Dermis blood vessel endothelial cell (primary cell): ENCODE measurements at regions not wholly inside any gene's neighbourhood (a gene's known extent, or its start where the extent isn't known, plus 50 kb on each side); places are given as distances from the start of the nearest gene placed in this dataset.
A peak's percentile ranks its signal among the peaks of the same experiment; 100 is the strongest.
"Not testable (repeated sequence)": the region's sequence is repeated elsewhere in the genome, so short reads cannot be mapped to it uniquely, and the experiment has no call there.

Experiments used
- DNase-seq: peaks from one replicate; pipeline ENCODE4 v3.0.0; 2010

DNA sequence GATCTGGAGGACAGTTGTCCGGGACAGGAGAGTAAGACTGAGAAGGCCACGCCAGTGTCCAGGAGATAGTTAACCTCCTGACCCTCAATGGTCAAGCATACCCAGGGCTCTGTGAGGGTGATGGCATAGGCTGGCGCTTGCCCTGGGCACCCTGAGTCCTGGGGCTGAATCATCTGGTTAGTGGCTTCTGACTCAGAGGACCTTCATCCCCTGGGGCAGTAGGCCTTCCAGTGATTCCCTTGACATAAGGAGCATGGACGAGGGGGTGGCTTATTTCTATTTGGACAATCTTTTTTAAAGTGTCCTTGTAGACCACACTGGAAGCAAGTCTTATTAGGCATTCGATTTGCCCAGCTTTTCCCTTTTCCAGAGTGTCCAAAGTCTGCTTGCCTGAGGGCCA is 108.4 kb upstream of the SHISA3 start:
- not testable (repeated sequence) for DNase-seq

DNA sequence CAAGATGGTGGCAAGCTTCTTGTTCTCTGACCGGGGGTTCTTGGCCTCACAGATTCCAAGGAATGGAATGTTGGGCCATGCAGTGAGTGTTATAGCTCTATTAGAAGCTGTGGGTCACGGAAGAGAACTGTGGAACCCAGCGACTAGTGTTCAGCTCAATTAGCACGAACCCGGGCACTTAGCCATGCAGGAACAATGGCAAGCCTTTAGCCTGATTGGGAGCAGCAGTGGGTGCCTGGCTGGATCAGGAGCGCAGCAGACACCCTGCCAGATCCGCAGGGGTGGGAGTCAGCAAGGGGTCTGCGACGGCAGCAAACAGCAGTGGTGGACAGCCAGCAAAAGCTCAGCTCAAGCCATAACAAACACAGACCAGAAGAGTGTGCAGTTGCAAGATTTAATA is 105.1 kb upstream of the SHISA3 start:
- not testable (repeated sequence) for DNase-seq

DNA sequence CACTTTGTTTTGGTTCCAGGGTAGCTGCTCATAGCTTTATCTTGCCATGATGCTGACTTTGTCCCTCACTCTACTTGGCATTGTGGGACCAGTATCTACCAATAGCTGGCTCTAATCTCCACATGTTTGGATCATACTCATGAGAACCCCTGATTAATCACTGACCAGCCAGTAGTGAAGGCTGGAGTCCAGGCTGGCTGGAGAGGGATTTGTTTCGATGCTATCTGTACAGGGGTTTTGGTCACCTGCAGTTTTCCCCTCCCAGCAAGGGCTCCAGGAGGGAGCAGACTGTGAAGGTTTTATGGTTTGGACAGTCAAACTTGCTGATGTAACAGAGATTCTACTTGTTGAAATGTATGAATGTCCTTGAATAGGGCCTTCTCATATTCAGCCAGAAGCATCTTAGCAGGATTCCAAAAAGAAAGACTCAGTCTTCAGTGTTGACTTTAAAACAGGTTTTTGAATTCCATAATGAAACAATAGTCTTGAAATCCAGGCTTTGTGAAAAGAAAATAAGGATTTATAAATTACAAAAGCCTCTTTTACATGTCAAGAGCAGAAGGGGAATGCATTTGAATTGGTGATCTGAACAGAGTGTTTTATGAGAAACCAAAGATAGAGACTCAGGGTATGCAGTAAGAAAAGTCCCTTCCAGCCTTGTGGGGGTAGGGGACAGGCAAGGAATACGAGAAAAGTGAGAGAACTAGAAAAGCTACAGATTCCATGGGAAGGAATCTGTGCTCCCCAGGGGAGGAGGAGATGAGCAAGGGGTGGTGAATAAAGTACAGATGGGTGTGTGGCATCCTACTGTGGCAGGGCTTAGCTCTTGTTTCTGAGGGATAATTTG is 103.1 kb upstream of the SHISA3 start:
- DNase-seq, result no peak

DNA sequence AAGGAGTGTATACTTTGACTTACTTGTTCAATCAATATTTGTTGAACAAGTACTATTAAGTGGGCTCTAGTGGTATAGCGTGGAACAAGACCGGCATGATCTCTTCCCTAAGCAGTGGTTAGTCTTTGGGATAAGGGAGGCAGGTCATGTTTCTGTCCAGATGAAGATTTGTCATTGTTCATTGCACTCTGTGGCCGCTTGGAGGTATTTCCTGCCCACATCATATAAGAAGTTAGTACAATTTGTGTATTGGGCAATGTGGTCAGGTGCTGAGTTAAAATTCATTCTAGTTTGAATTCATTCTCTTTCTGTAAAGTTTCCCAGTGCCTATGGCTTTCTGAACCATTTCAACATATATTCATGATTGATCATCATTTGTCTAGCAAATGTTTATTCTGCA is 101.1 kb upstream of the SHISA3 start:
- peak; percentile 15 for DNase-seq

DNA sequence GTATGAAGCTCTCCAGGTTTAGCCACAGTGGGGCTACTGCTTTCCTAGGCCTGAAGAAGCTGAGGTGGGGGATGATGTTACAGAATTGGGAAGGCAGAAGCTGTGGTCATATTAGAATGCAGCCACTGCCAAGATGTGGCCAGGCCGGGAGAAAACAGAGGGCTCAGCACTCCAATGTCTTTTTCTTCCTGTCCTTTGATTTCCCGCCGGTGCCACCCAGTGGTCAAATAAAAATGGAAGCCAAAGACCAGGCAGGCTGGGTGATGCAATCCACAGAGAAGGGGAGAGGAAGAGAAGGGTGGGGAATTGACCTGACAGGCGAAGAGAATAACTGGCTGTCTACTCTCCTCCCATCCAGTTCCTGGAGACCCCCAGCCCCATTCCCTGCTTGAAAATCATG is 94.9 kb upstream of the SHISA3 start:
- DNase-seq, result peak; percentile 19

DNA sequence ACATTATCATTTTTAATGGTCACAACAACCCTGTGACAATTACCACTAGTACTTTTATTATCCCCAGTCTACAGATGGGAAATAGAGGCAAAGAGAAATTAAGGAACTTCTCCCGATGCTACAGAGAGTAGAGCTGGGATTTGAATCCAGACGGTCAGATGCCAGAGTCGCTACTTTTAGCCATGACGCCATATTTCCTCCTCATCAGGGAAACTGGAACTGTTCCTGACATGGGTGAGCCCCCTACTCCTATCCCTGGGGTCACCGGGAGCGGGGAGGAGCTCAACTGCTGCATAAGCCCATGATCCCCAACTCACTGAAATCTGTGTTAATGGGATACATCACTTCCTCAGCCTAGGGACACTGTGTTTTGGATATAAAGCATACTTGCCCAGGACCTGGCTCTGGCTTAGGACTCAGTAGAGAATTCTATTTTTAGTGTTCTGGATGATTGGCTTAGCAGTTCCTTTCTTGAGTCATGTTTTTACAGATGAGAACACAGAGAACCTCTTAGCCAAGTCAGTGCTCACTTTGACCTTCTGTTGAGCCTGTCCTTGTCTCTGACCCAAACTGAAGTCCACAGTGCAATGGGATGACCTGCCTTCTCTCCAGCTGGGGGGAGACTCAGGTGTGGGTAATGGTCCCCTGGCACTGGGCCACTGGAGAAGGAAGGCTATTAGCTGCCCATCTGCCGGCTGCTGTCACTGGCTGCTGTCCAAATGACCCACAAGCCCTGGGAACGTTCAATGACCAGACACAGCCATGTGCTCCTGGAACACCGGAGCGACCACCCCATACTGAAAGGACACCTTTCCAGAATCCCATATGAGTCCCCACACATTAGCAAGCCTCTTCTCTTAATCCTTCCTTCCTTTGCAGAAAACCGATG is 90.8 kb upstream of the SHISA3 start:
- DNase-seq, result no peak

DNA sequence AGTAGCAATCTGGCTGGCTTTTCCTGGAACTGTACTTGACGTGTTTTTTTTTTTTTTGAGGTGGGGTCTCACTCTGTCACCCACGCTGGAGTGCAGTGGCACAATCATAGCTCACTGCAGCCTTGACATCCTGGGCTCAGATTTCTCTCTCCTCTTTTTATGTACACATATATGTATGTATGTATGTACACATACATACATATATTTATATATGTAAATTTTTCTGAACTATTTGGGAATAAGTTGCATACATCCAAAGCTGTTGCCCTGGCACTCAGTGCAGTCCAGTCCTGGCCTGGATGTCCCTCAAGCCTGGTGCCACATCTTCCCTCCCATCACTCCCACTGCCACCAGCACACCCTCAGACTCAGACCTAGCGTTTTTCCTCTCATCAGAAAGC is 89.0 kb upstream of the SHISA3 start:
- no peak for DNase-seq

DNA sequence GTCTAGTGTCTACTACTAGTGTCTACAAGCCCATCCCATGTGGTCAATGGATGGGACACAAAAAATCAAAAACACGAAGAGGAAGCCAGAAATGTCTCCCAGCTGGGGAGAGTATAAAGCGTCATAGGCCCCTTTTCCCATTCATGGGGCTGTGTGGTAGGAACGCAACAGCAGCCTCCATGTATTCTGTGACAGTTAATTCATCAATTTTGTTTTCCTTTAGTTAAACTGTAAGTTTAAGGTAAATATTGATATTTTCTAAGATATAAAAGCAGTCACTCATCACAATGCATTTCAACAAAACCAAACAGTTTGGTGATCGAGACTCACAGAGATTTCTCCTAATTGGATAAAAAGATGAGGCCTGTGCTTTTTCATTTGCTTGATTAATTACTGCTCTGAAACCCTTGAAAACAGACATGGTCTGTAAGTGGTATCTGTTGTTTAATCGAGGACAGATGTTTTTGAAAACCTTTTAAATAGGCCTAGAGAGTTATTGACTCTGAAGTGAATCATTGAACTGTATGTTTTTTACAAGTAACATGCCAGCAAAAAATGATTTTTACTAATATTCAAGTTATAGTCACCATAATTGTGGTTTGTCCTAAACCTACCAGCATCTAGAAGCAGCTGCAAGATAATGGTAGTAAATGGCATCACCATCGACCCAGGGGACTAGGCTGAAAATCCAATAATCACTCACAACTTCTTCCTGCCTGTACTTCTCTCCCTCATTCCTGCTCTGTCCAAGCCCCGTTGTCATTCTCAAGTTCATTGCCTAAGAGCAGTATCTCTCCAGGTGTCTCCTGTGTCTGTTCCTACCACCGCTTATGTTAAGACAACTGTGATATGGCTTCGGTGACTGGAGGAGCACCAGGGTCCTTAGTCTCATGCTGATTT is 87.7 kb upstream of the SHISA3 start:
- DNase-seq, result no peak

DNA sequence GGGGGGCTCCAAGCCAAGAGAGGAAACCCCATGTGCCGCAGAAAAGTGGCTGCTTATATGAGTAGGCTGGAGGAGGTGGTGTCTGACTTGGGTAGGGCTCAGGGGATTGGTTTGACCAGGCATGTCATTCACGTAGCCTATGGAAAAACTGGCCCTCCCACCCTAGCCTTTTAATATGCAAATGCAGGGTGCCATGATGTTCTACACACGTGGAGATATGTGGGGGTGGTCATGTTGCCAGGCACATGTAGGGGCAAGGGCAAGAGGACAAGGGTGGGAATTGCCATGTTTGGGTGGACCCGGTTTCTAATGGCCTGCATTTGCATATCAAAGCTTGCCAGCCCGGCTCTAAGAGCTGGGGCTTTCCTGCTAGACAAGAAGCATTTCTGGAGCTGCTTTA is 86.9 kb upstream of the SHISA3 start:
- DNase-seq, result no peak

DNA sequence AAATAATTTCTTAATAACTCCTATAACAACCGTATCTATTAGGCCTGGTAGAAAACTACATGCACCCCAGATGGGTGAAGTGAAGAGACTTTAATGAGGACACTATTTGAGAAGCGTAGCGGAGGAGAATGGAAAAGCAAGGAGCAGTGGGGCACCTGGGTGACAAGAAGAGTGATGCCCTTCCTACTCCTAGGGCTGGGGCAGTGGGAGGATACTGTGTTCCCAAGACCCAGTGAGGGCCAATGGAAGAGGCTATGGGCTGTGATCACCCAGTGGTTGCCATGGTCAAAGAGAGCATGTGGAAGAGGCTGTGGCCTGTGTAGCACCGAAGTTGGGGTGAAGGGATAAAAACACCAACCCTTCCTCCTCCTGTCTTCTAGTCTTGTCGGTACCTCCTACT is 86.5 kb upstream of the SHISA3 start:
- no peak for DNase-seq

DNA sequence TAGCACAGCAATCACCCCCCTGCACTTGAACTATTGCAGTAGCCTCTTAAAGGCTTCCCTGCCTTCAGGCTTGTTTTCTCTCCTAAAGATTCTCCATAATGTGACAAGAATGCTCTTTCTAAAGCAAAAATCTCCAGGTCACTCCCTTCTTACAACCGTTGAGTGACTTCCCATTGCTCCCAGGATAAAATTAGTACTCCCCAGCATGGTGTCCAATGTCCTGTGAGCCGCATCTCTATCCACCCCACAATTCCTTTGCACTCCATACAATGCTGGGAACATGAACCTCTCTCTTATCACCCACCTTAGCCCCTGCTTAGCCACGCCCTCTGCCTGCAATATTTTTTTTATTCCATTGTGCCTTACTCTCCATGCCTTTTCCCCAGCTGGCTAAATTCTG is 85.7 kb upstream of the SHISA3 start:
- no peak for DNase-seq

DNA sequence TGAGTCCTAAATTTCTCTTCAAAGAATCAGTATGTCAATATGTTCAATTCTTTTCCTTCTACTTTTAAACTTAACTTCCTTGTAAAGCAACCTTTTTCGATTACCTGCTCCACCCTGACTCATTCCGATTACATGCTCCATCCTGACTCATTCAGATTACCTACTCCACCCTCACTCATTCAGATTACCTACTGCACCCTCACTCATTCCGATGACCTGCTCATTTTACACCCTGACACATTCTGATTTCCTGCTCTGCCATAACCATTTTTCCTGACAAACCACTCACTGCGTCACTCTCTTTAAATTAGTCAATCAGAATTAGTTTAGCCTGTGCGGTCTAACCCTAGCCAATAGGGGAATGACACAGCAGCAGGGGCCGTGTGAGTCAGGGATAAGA is 83.9 kb upstream of the SHISA3 start:
- DNase-seq, result not testable (repeated sequence)

DNA sequence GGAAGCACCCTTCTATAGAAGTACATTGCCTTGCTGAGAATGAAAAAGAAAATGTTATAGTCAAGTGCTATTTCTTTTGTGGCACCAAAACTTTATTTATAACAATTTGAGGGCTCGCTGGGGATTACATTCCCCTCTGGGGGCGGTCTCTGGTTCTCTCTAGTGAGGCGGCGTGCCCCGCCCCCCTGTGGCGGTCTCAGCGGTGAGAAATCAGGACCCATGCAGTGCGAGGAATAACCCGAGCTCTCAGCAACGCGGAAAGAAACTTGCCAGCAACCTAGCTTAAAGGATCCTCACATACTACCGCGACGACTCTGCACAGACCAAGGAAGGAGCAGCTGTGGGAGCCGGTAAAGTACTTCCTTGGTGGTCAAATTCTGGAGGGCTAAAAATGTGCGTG is 83.4 kb upstream of the SHISA3 start:
- no peak for DNase-seq

DNA sequence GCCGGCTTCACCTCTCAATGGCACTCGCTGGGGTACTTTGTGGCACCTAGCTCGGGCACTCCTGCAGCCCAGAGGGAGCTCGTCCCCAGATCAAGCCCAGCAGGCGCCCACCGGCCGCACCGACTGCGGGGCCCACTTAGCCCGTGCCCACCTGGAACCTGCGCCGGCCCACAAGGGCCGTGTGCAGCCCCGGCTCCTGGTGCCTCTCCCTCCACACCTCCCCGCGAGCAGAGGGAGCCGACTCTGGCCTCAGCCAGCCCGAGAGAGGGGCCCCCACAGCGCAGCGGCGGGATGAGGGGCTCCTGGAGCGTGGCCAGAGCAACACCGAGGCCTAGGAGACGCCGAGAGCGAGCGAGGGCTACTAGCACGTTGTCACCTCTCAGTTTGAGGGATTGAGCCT is 82.1 kb upstream of the SHISA3 start:
- DNase-seq, result no peak

DNA sequence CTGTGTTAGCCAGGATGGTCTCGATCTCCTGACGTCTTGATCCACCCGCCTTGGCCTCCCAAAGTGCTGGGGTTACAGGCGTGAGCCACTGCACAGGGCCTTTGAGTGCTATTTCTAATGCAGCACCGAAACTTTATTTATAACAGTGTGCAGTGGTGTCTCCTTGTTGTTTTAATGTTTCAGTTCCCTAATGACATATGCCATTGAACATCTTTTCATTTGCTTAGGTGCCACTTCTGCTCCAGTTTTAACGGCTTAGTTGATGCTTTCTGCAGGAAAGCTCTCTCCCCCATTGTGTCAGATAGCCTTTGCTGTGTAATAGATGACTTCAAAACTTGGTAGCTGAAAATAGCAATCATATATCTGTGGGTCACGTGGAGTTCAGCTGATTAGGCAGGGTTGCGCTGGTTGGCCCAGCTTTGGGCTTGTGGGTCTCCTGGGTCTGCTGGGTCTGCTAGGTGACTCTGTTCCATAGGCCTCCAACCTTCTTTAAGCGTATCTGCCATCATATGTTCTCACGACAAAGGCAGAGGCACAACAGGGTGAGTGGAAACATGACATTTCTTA is 76.4 kb upstream of the SHISA3 start:
- DNase-seq, result no peak

DNA sequence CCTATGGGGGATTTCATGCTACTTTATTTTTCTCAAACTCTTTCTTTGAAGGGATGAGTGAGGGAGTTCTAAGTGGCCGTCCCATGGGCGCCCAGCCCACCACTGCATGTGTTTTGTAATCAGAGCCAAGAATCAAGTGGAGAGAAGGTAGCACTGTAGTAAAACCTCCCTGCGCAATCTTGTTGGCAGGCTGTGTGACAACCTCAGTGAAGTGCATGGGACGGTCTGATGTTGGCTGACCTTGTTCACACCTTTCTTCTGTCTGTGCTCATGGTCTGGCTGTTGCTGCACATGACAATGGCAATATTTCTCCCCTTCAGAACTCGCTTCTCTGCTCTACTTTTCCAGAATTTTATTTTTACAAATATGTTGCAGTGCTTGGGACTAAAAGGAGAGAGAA is 71.2 kb upstream of the SHISA3 start:
- no peak for DNase-seq

DNA sequence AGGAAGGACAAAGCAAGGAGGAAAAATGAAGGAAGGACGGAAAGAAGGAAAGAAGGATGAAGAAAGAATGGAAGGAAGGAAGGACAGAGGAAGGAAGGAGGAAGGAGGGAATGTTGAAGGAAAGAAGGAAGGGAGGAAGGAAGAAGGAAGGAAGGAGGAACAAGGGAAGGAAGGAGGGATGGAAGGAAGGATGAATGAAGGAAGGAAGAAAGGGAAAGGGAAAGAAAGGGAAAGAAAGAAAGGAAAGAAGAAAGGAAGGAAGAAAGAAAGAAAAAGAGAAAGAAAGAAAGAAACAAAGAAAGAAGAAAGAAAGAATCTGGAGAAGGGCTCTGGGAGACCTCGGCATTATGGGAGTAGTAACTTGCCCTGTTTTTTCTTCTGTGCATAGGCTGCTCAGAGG is 70.8 kb upstream of the SHISA3 start:
- DNase-seq, result no peak

DNA sequence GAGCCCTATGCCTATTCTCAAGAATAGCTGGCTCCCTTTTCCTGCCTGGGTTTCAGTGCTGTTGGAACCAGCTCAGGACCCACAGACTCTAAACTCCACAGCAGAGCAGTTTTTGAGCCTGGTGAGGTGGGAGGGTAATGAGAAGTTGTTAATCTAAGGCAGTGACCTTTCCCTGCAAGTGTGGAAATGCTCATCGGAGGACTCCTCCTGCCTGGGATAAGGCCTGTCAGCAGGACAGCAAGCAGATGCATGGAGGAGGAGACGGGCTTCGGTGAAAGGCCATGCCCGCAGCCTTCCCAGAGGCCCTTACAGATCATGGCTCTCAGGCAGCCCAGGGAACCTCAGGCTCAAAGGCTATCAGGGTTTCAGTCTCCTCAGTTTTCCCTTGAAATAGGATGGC is 70.0 kb upstream of the SHISA3 start:
- no peak for DNase-seq

DNA sequence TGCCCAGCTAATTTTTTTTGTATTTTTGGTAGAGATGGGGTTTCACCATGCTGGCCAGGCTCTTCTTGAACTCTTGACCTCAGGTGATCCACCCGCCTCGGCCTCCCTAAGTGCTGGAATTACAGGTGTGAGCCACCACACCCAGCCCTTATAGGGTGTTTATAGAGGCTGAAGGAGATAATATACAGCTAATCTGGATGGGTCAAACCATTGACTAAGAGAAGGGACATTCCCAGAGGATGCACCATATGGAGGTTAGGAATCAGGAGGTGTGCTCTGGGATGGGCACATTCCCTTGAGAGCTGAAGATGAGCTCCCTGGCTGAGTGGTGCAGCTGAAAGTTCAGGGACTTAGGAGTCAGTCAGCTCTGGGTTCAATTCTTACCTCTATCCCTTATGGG is 68.3 kb upstream of the SHISA3 start:
- no peak for DNase-seq

DNA sequence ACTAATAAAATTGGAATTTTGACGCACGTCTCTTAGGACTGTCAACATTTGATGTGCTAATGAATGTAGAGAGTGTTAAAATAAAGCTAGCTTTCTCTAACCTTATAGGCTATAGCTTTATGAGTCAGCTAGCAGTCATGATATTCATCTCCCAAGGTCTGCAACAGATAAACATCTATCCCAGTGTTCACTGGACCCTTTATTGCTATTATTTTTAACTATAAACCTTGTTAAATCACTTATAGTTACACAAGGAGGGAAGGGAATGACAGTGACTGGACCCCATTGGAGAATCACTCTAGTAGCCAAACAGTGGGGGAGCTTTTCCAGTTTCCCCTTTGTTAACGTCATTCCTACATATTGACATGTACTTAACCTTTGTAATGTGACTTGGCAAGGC is 67.9 kb upstream of the SHISA3 start:
- DNase-seq, result no peak

DNA sequence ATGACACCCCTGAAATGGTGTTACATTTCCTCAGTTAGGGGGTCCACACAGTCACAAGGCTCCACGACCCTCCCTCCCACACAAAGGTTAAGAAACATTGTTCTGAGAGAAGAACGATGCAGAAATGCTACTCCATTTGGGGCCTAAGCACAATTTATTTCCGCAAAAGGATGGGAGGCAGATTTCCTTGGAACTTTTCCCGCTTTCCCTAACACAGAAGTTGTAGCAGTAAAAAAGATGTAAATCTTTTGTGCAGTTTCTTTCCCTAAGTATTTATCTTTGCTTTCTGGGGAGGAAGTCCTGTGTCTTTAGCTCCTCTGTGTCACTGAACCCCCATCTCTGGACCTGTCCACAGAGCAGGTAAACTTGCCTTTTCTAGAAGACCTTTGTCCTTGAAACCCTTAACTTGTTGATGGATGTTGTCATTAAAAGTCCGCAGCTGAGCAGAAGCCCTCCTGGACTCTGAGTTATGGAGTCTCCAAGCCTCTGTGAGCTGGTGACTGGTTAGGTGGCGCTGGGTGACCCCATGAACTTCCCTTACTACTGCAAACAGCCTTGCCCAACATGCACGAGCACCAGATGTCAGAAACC is 67.2 kb upstream of the SHISA3 start:
- DNase-seq, result no peak

DNA sequence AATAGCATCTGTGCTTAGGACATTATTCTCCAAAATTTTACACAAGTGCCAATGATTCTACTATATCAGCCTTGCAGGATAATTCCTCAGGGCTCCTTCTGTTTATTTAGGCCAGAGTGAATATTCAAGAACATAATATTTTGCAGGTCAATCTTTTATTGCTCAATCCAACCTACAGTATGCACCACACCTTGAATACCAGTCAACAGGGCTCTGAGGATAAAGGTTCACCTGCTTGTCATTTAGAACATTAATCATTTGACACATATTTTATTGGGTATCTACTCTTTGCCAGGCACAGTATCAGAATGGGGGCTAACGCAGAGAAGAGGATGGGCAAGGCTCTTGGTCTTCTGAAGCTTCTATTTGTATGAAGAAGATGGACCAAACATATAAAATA is 66.2 kb upstream of the SHISA3 start:
- DNase-seq, result no peak
